MCF 10A (cell line): ENCODE measurements at regions not wholly inside any gene's neighbourhood (a gene's known extent, or its start where the extent isn't known, plus 50 kb on each side); places are given as distances from the start of the nearest gene placed in this dataset.

ENCODE experiments used
- BruUV-seq: library from RNA; stranded (reverse); fragments of 400-500 nt; replicated peaks from 2 replicates; lab custom pipeline; 2021; lab: Mats Ljungman, UMichigan
- CTCF ChIA-PET: fragments of 300-600 bp; sonication (Branson Sonifier 250); formaldehyde crosslinking; extraction: SDS; loops from one replicate; lab custom pipeline; 2021; ENCODE audit warnings: antibody characterized with exemption, inconsistent platforms; lab: Yijun Ruan, JAX
- POLR2A ChIA-PET: fragments of 300-600, 350-650 bp; sonication (Branson Sonifier 250); formaldehyde crosslinking; extraction: SDS; loops from one replicate; lab custom pipeline; 2020; ENCODE audit warnings: antibody characterized with exemption, inconsistent platforms; lab: Yijun Ruan, JAX
- DNase-seq: peaks from one replicate; pipeline ENCODE4 v3.0.0-alpha.2; 2018; ENCODE audit not compliant: unreplicated experiment
- H3K27ac Mint-ChIP-seq: one replicate; pipeline ENCODE4 v1.8.0; 2022; ENCODE audit warnings: mild to moderate bottlenecking, low read depth, mixed read lengths; ENCODE audit not compliant: unreplicated experiment
- H3K27me3 Mint-ChIP-seq: one replicate; pipeline ENCODE4 v1.8.0; 2022; ENCODE audit warnings: mixed read lengths; ENCODE audit not compliant: insufficient read depth, unreplicated experiment
- H3K36me3 Mint-ChIP-seq: one replicate; pipeline ENCODE4 v1.8.0; 2022; ENCODE audit warnings: mild to moderate bottlenecking, moderate library complexity, mixed read lengths; ENCODE audit not compliant: insufficient read depth, unreplicated experiment
- H3K4me1 Mint-ChIP-seq: one replicate; pipeline ENCODE4 v1.8.0; 2022; ENCODE audit warnings: mixed read lengths; ENCODE audit not compliant: insufficient read depth, unreplicated experiment
- H3K4me3 Mint-ChIP-seq: one replicate; pipeline ENCODE4 v1.8.0; 2022; ENCODE audit warnings: mild to moderate bottlenecking, moderate library complexity, mixed read lengths; ENCODE audit not compliant: unreplicated experiment
- H3K9me3 Mint-ChIP-seq: one replicate; pipeline ENCODE4 v1.8.0; 2022; ENCODE audit warnings: mixed read lengths; ENCODE audit not compliant: unreplicated experiment
- CTCF ChIP-seq: fragments of 200-600 bp; IDR thresholded peaks from one replicate; pipeline ENCODE4 v1.8.0; 2022; ENCODE audit warnings: antibody characterized with exemption, mild to moderate bottlenecking; ENCODE audit not compliant: unreplicated experiment
- intact Hi-C: fragments of 100-400 bp; cut with micrococcal nuclease; formaldehyde crosslinking; loops from 2 replicates; pipeline ENCODE4 v1.14.1; 2022

- ChIA-PET POLR2A (no interaction called here), CTCF (interaction anchor here (1.0 to 1.3 kb wide), 2 partner anchors 9 to 1035 kb away, joined by 4 read pairs; no protein-coding TSS in a partner anchor)
- no TSS peak for BruUV-seq
- no peak for DNase-seq
- TF ChIP-seq CTCF, result no peak
- intact Hi-C loops, result no loop called here
- Mint-ChIP-seq H3K4me3 (no peak overlapping the region), H3K27me3 (no peaks in the 10 kb centered on the region), H3K27ac (no peak overlapping the region), H3K9me3 (peaks cover 26% of the 10 kb centered on the region), H3K4me1 (no peaks in the 10 kb centered on the region), H3K36me3 (no peaks in the 10 kb centered on the region)
Observed at GRCh38 chr18:24862201-24862816, 401.9 kb downstream of the HRH4 start.

DNA sequence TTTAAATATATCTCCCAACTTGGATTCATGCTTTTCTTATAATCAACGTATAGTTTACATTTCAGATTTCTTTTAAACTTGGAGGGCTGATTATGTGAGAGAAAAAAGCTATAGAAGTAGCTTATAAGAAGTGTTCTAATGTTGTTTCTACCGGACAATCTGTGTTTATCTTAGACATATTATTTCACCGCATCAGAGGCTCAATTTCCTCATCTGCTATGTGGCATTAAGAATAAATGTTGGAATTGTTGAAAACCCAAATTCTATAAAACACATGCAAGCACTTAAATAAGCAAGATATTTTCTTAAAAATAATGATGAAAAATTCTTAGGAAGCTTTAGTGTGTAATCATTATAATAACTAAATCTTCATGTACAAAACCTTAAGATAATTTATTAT is 407.9 kb downstream of the HRH4 start:
- Mint-ChIP-seq H3K27me3 (no peaks in the 10 kb centered on the region), H3K36me3 (no peaks in the 10 kb centered on the region), H3K9me3 (peaks cover 21% of the 10 kb centered on the region), H3K4me1 (no peaks in the 10 kb centered on the region), H3K4me3 (no peak overlapping the region), H3K27ac (no peak overlapping the region)
- no peak for DNase-seq
- TF ChIP-seq CTCF, result no peak
- intact Hi-C loops, result no loop called here
- BruUV-seq, result no TSS peak
- ChIA-PET POLR2A (no interaction called here), CTCF (no interaction called here)

DNA sequence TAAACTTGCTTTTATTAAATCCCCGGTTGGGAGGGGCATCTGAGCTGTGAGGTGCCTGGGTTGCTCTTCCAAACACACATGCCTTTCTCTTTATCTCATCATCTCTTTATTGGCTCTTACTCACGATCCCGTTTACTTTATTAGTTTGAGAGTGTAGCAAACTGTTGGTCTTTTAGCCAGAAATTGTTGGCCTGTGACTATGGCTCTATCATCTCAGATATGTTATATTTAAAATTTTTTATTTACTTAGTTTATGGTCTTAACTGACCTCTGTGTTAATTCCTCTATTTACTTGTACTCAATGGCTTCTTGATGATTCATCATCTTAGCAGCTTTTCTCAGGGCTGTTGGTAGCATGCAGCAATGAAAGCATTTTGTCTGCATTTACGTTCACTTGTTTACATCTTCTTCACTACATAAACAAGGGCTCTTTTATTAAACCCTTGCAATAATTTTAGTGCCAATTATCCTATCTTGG is 408.4 kb downstream of the HRH4 start:
- no peaks in the 10 kb centered on the region for H3K4me1 Mint-ChIP-seq
- ChIA-PET CTCF (no interaction called here), POLR2A (no interaction called here)
- DNase-seq, result no peak
- H3K27ac Mint-ChIP-seq, result no peak overlapping the region
- H3K27me3 Mint-ChIP-seq, result no peaks in the 10 kb centered on the region
- no peak for TF ChIP-seq CTCF
- H3K36me3 Mint-ChIP-seq, result no peaks in the 10 kb centered on the region
- intact Hi-C loops, result no loop called here
- peaks cover 16% of the 10 kb centered on the region for H3K9me3 Mint-ChIP-seq
- no TSS peak for BruUV-seq
- H3K4me3 Mint-ChIP-seq, result no peak overlapping the region

DNA sequence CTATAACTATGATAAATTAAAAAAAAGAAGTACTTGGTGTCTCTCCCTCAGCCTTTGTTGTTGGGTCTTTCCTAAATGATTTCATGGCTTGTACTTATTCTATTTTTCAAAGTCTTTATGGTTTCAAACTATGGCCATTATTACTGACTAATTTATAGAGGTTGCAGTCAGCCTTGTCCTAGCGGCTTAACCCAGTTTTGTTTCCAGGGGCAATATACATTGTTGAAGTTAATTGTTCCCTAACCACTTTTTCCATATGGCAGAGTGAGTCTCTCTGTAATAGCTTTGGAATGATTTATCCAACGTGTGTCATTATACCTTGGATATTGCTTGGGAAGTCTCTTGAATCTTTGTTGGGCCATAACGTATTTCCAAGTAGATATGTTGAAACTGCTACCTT is 408.8 kb downstream of the HRH4 start:
- DNase-seq, result no peak
- no peak for TF ChIP-seq CTCF
- intact Hi-C loops, result no loop called here
- no TSS peak for BruUV-seq
- Mint-ChIP-seq H3K36me3 (no peaks in the 10 kb centered on the region), H3K4me3 (no peak overlapping the region), H3K4me1 (no peaks in the 10 kb centered on the region), H3K9me3 (peaks cover 15% of the 10 kb centered on the region), H3K27me3 (no peaks in the 10 kb centered on the region), H3K27ac (no peak overlapping the region)
- POLR2A ChIA-PET, result no interaction called here
- CTCF ChIA-PET, result no interaction called here
